ENCODE measurements at regions not wholly inside any gene's neighbourhood (a gene's known extent, or its start where the extent isn't known, plus 50 kb on each side); places are given as distances from the start of the nearest gene placed in this dataset.
"Not testable (repeated sequence)": the region's sequence is repeated elsewhere in the genome, so short reads cannot be mapped to it uniquely, and the experiment has no call there.

GRCh38 chr4:86413426-86413825, 53.6 kb upstream of the MAPK10 start:
- intact Hi-C loops (cut with micrococcal nuclease), result not testable (repeated sequence)

DNA sequence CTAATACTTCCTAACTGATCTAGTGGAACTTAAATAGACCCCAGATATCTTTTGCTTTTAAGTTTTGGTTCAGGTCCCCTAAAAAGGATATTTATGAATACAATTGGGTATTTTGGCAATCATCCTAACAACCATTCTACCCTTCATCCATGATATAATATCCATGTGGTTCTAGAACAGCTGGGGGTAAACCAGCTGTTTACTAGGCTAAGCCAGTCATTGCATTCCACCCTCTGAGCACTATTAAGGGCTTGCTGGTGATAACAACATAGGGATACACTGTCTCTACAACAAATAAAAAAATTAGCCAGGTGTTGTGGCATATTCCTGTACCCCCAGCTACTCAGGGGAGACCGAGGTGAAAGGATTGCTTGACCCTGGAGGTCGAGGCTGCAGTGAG, 54.8 kb upstream of the MAPK10 start:
- intact Hi-C loops (cut with micrococcal nuclease), result no loop called here

DNA sequence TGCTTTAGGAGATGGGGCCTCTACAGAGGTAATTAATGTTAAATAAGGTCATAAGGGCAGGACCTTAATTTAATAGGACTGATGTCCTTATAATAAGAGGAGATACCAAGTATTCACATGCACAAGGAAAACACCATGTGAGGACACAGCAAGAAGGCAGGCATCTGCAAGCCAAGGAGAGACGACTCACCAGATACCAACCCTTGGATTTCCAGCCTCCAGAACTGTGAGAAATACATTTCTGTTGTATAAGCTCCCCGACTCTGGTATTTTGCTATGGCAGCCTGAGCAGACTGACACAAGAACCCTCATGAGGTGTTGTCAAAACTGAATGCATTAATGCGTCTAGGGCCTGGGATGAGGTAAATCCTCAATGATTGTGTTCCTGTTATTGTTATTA, 56.2 kb upstream of the MAPK10 start:
- intact Hi-C loops (cut with micrococcal nuclease), result no loop called here

DNA sequence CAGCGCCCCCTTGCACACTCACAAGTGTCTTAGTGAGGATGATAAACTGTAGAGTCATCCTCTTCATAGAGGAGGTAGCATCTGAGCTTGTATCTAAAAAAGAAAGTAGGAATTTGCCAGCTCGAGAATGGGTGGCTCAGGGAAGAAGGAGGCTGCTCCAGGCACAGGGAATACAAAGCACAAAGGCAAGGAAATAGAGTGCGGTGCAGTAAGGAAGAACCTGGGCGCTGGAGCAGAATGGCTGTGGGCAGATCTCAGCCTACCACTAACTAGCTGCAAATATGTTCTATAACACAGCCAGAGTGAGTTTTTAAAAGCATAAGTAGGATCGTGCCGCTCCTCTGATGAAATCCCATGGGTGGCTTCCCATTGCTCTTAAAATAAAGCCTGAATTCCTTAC, 61.6 kb upstream of the MAPK10 start:
- intact Hi-C loops (cut with micrococcal nuclease), result no loop called here

GRCh38 chr4:86431543-86432116, 71.8 kb upstream of the MAPK10 start:
- intact Hi-C loops (cut with micrococcal nuclease), result no loop called here

GRCh38 chr4:86432559-86433134, 72.8 kb upstream of the MAPK10 start:
- intact Hi-C loops (cut with micrococcal nuclease), result no loop called here

- intact Hi-C loops (cut with micrococcal nuclease), result no loop called here
These were observed 79.4 kb upstream of the MAPK10 start for GRCh38 chr4:86439293-86439692.

DNA sequence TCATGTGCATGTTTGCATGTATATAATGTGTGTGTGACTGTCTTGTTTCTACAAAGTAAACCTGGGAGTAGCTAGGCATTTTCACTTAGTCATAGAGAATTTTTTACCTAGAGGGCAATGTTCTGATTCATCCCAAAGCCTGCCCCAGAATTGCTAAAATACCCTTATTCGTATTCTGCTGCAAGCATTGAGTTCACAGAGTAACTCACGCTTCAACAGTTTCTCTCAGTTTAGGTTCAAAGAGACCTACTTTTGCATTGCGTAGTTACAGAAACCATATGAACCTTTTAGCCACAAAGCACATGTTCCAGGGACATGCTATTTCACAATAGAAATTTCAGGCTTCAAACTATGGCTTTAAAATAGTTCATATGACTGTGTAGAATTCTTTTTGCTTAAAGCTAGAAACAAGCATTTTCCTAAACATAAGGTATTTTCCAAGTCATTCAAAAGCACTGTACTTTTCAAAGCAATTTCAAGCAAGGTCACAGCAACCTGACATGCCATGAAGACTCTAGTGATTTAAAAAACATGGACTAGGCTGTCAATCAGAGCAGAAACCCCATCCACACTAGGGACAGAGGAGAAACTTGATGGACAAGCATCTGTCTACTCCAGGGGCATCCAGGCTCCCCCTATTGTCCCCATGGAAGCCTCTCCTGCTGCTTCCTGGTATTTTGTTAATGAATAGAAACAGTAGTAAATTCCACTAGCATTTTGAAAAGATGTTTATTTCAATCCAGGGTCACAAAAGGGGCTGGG, 81.5 kb upstream of the MAPK10 start:
- intact Hi-C loops (cut with micrococcal nuclease), result no loop called here

- intact Hi-C loops (cut with micrococcal nuclease), result no loop called here
These were observed 83.0 kb upstream of the MAPK10 start for GRCh38 chr4:86442881-86443280.

- intact Hi-C loops (cut with micrococcal nuclease), result no loop called here
These were observed 83.6 kb upstream of the MAPK10 start for GRCh38 chr4:86443495-86443894.

DNA sequence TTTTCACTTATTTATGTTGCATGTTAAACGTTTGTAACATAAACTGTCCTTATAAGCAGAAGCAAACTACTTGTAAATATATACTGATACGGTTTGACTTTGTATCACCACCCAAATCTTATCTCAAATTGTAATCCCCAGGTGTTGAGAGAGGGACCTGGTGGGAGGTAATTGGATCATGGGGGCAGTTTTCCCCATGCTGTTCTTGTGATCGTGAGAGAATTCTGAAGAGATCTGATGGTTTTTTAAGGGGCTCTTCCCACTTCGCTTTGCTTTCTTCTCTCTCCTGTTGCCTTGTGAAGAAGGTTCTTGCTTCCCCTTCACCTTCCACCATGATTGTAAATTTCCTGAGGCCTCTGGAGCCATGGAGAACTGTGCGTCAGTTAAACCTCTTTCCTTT, 87.1 kb upstream of the MAPK10 start:
- intact Hi-C loops (cut with micrococcal nuclease), result no loop called here

GRCh38 chr4:86448871-86449270, 89.0 kb upstream of the MAPK10 start:
- intact Hi-C loops (cut with micrococcal nuclease), result no loop called here

GRCh38 chr4:86449746-86450588, 90.1 kb upstream of the MAPK10 start:
- intact Hi-C loops (cut with micrococcal nuclease), result no loop called here

- intact Hi-C loops (cut with micrococcal nuclease), result no loop called here
These were observed 91.0 kb upstream of the MAPK10 start for GRCh38 chr4:86450861-86451260.

- intact Hi-C loops (cut with micrococcal nuclease), result no loop called here
These were observed 91.9 kb upstream of the MAPK10 start for GRCh38 chr4:86451560-86452330.

GRCh38 chr4:86452422-86452891, 92.6 kb upstream of the MAPK10 start:
- intact Hi-C loops (cut with micrococcal nuclease), result no loop called here

GRCh38 chr4:86452924-86453531, 93.2 kb upstream of the MAPK10 start:
- intact Hi-C loops (cut with micrococcal nuclease), result no loop called here

DNA sequence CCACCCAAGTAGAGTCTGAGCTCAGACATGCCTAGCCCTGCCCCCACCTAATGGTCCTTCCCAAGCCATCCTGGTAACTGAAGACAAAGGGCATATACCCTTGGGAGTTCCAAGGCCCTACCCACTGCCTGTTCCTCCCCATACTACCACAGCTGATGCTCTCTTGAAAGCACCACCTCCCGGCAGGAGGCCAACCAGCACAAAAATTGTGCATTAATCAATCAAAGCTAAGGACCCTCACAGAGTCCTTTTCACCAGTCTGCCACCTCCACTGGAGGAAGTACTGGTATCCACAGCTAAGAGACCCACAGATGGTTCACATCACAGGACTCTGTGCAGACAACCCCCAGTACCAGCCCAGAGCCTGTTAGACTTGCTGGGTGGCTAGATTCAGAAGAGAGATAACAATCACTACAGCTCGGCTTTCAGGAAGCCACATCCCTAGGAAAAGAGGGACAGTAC, 93.8 kb upstream of the MAPK10 start:
- intact Hi-C loops (cut with micrococcal nuclease), result not testable (repeated sequence)

DNA sequence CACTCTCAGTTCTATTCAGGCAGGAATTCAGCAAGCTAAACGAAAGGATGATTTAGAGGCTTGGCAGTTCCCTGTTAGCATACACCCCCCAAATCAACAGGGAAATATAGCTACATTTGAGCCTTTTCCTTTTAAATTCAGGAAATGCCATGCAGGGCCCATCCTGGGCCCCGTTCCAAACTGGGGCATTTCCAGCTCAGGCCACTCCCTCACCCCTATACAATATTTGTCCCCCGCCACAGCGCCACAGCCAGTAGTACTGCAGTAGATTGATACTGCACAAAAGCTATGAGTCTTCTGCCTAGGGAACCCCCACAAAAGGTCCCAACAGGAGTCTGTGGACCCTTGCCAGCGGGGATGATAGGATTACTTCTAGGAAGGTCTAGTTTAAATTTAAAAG, 102.0 kb upstream of the MAPK10 start:
- intact Hi-C loops (cut with micrococcal nuclease), result no loop called here

GRCh38 chr4:86472377-86473019, 112.6 kb upstream of the MAPK10 start:
- intact Hi-C loops (cut with micrococcal nuclease), result no loop called here
